ENCODE measurements at regions not wholly inside any gene's neighbourhood (a gene's known extent, or its start where the extent isn't known, plus 50 kb on each side); places are given as distances from the start of the nearest gene placed in this dataset.

DNA sequence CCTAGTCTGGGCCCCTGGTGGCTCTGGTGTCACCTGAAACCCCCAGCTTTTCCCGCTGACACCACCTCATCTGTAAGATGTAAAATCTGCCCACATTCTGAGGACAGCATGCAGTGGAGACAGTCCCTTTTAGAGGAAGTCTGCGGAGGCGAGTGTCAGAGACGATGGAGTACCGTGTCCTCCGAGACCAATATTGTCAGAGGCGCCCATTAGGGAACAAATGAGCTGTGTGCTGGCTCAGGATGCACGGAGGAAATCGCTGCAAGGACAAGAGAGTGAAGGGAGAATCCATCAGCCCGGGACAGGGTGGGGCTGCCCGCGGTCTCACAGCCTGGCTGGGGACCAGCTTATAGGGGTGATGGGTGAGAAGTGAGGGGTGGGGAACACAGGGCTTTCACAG, 214.8 kb downstream of the MATN1 start:
- DNase-seq (ENCODE audit: low spot score), result no peak
- in situ Hi-C loops (cut with HindIII; ENCODE audit: low sequenced_read_pairs), result no loop called here

- in situ Hi-C loops (cut with HindIII; ENCODE audit: low sequenced_read_pairs), result no loop called here
- no peak for DNase-seq (ENCODE audit: low spot score)
These were observed 215.3 kb downstream of the MATN1 start for GRCh38 chr1:30508175-30508448.

- in situ Hi-C loops (cut with HindIII; ENCODE audit: low sequenced_read_pairs), result no loop called here
- DNase-seq (ENCODE audit: low spot score), result no peak
These were observed 215.8 kb downstream of the MATN1 start for GRCh38 chr1:30507401-30508174.

DNA sequence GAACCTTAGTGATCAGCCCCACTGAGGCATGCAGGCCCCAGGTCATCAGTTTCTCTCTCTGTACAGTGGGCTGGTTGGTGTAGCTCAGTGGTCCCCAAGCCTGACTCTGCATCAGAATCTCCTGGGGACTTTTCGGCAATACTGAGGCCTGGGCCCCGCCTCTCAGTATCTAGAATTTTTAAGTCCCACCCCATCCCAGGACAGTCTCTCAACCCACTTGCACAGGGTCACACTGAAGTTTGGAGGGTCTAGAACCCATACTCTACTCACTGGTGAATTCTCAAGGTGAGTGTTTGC, 216.4 kb downstream of the MATN1 start:
- in situ Hi-C loops (cut with HindIII; ENCODE audit: low sequenced_read_pairs), result no loop called here
- no peak for DNase-seq (ENCODE audit: low spot score)

- in situ Hi-C loops (cut with HindIII; ENCODE audit: low sequenced_read_pairs), result no loop called here
- no peak for DNase-seq (ENCODE audit: low spot score)
These were observed 216.9 kb downstream of the MATN1 start for GRCh38 chr1:30506291-30507015.

DNA sequence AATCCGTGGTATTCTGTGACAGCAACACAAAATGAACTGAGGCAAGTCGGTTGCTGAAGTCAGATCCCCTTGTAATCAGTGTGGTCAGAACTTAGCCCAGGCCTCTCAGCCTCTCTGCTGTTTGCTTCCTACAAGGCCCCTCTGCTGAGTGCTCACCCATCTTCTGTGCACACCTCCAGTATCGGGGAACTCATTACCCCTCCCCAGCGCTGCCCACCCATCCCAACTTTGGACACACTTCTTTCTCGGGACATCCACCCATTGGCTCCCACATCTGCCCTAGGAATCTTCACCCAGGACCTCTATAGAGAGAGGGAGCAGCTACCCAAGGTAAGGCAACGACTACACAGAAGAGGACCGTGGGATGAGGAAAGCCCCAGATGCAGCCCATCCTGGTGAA, 217.5 kb downstream of the MATN1 start:
- in situ Hi-C loops (cut with HindIII; ENCODE audit: low sequenced_read_pairs), result no loop called here
- no peak for DNase-seq (ENCODE audit: low spot score)

- in situ Hi-C loops (cut with HindIII; ENCODE audit: low sequenced_read_pairs), result no loop called here
- no peak for DNase-seq (ENCODE audit: low spot score)
These were observed 230.9 kb downstream of the MATN1 start for GRCh38 chr1:30492451-30492850.

- no peak for DNase-seq (ENCODE audit: low spot score)
These were observed 231.6 kb downstream of the MATN1 start for GRCh38 chr1:30491831-30492230.

GRCh38 chr1:30490554-30491053, 232.8 kb downstream of the MATN1 start:
- no peak for DNase-seq (ENCODE audit: low spot score)
- in situ Hi-C loops (cut with HindIII; ENCODE audit: low sequenced_read_pairs), result no loop called here

More at GRCh38 chr1:30491831-30492230, 231.6 kb downstream of the MATN1 start:
- in situ Hi-C loops (cut with HindIII; ENCODE audit: low sequenced_read_pairs), result no loop called here

GRCh38 chr1:30489737-30490389, 233.5 kb downstream of the MATN1 start:
- DNase-seq (ENCODE audit: low spot score), result no peak
- in situ Hi-C loops (cut with HindIII; ENCODE audit: low sequenced_read_pairs), result no loop called here

DNA sequence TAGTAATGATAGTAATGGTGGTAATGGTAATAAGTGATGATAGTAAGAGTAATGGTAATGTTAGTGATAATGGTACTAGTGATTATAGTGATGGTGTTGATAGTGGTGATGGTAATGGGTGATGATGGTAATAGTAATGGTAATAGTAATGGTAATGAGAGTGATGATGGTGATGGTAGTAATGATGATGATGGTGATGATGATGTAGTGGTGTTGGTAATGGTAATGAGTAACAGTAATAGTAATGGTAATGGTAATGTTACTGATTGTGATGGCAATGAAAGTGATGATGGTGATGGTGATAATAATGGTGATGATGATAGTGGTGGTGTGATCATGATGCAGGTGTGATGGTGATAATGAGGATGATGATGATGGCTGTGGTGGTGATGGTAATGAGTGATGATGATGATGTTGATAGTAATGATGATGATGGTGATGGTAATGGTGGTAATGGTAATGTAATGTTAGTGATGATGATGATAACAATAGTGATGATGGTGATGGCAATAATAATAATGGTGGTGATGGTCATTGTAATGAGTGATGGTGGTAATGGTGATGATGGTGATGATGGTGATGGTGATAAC, 235.0 kb downstream of the MATN1 start:
- in situ Hi-C loops (cut with HindIII; ENCODE audit: low sequenced_read_pairs), result no loop called here
- no peak for DNase-seq (ENCODE audit: low spot score)

- no peak for DNase-seq (ENCODE audit: low spot score)
- in situ Hi-C loops (cut with HindIII; ENCODE audit: low sequenced_read_pairs), result no loop called here
These were observed 236.3 kb downstream of the MATN1 start for GRCh38 chr1:30487042-30487441.

DNA sequence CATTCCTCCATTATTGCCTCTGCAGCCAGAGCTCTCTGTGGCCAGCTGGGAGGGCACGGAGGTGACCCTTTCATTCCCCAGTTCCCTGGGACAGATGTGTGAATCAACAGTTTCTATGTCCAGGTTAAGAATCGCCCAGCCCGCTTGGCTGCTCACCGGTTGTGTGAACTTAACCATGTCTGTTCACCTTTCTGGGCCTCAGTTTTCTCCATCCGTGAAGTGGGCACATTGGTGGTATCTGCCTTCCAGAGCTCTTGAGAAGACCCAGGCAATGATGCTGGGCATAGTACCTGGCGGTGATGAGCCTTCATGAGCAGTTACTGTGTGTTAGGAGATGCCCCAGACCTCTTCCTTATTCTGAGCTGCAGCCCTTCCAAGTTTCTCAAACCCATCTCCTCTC, 238.3 kb downstream of the MATN1 start:
- no peak for DNase-seq (ENCODE audit: low spot score)
- in situ Hi-C loops (cut with HindIII; ENCODE audit: low sequenced_read_pairs), result no loop called here

DNA sequence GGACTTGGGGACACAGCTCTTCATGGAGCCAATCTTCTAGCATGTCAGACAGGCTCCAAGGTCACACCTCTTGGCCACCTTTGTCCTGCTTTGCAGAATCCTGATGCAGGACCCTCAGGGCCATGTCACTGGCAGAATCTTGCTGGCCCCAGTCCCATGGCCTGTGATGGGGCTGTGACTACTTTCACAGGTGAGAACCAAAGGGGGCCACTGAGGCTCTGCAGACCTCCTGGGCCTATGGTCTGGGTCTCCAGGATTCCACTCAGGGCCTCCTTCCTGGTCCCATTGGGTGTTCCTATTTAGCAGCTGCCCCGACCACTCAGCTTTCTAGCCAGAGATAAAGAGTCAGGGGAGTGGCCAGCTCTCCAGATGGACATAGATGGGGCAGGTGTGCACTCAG, 238.7 kb downstream of the MATN1 start:
- no peak for DNase-seq (ENCODE audit: low spot score)
- in situ Hi-C loops (cut with HindIII; ENCODE audit: low sequenced_read_pairs), result no loop called here

DNA sequence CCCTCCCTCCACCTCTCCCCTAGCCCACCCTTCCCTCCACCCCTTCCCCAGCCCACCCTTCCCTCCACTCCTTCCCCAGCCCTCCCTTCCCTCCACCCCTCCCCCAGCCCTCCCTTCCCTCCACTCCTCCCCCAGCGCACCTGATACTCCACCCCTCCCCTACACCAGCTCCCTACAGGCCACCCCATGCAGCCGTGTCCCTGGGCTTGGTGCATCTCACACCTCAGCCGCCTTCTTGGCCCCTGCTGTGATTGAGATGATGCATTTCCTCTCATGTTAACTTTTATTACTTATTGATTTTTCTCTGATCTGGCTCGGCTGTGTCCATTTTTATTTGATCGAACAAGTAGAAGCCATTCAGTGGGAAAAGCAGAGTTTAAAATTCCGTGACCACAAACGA, 243.8 kb downstream of the MATN1 start:
- in situ Hi-C loops (cut with HindIII; ENCODE audit: low sequenced_read_pairs), result no loop called here
- DNase-seq (ENCODE audit: low spot score), result no peak

DNA sequence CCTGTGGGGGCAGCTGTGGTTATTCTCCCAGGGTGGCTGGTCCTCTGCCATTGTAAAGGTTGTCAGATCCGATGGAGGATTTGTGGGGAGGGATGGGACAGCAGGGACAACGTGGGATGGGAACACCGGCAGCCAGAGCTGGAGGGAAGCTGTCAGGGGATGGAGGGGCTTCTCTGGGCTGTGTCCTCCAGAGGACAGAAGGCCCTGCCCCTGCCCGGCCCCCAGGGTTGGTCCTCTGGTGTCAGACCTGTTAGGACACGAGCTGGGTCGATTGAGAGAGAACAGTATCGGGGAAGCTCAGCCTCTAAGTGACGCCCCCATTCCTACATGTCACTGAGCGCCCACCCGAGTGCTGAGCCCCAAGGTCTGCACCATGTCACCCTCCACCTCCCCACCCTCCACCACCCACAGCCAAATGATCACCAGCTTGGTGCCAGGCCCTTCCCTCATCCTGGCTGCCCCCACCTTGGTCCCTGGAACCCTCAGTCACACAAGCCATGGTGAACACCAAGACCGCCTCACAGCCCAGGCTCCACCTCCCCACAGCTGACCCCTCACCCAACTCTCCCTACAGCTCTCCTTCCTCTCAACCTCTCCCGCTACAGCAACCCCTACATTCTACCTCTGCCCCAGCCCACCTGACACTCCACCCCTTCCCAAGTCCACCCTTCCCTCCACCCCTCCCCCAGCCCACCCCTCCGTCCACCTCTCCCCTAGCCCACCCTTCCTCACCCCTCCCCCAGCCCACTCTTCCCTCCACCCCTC, 244.4 kb downstream of the MATN1 start:
- DNase-seq (ENCODE audit: low spot score), result no peak
- in situ Hi-C loops (cut with HindIII; ENCODE audit: low sequenced_read_pairs), result no loop called here

GRCh38 chr1:30478283-30478682, 245.1 kb downstream of the MATN1 start:
- in situ Hi-C loops (cut with HindIII; ENCODE audit: low sequenced_read_pairs), result no loop called here
- DNase-seq (ENCODE audit: low spot score), result no peak

DNA sequence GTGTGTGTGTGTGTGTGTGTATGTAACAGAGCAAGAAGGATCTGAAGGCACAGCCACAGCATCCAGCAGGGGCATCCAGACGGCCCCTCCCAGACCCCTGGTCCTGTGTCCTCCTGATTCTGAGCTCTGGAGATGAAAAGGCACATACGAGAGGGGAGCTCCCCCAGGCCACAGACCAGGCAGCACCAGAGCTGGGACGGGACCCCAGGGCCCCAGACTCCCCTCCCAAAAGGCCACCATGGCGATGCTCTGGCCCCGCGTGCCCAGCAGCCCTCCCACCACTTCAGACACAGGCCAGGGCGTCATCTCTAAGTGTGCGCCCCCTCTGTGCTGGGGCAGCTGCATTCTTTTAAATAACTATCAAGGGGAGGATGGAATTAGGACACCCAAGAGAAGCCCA, 245.8 kb downstream of the MATN1 start:
- in situ Hi-C loops (cut with HindIII; ENCODE audit: low sequenced_read_pairs), result no loop called here

DNA sequence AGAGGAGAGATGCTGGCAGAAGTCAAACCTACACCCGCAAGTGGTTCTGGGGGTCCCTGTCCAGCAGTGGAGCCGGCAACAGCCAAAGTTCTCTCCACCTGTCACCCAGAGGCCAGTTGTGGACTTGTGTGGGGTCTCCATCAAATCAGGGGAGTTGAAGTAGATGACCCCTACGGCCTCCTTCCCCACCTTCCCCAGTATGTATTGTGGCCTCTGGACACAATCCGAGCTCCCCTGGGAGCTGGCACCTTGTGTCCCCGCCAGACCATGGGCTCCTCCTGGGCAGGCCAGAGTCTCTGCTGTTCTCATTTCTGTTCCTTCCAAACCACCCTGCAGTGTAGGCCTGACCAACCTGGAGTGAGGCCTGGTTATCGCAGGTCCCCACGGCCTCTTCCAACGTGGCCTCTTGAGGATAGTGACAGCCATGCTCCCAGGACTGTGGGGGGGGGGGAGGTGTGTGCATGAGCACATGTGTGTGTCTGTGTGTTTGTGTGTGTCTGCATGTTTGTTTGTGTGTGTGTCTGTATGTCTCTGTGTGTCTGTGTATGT, 246.4 kb downstream of the MATN1 start:
- no peak for DNase-seq (ENCODE audit: low spot score)

More for the DNA sequence above, 245.8 kb downstream of the MATN1 start:
- DNase-seq (ENCODE audit: low spot score), result no peak

More for the DNA sequence above, 246.4 kb downstream of the MATN1 start:
- in situ Hi-C loops (cut with HindIII; ENCODE audit: low sequenced_read_pairs), result no loop called here
